Fibroblast of villous mesenchyme (primary cell): ENCODE measurements at regions not wholly inside any gene's neighbourhood (a gene's known extent, or its start where the extent isn't known, plus 50 kb on each side); places are given as distances from the start of the nearest gene placed in this dataset.

Source experiments
- DNase-seq: peaks from one replicate; pipeline ENCODE4 v3.0.0-alpha.2; 2010; ENCODE audit warnings: low read depth
- H3K4me3 ChIP-seq: 2 replicates; pipeline ENCODE4 v1.5.1; 2011; ENCODE audit warnings: low read depth, mild to moderate bottlenecking, low read length
- CTCF ChIP-seq: IDR thresholded peaks from 2 replicates; pipeline ENCODE4 v1.5.1; 2012; ENCODE audit warnings: low read depth, mild to moderate bottlenecking, low read length; ENCODE audit not compliant: insufficient read depth

DNA sequence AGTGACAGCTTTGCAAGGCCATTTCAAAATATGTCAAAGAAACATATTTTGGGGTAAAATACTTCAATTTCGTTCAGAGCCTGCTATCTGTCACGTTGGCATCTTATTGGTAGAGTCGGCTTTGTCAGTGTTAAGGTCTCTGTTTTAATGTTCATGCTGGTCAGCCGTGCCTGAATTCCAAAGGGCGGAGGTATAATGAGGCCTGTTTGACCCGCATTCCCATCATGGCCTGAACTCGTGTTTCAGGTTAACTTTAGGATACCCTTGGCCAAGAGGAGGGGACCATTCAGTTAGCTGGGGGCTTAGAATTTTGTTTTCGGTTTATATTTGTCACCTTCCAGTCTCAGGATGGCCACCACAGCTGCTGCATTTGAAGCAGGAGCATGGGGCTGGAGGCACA, 236.4 kb downstream of the NFATC2 start:
- no peak for DNase-seq
- TF ChIP-seq CTCF: no peak
- no peak overlapping the region for H3K4me3 ChIP-seq

DNA sequence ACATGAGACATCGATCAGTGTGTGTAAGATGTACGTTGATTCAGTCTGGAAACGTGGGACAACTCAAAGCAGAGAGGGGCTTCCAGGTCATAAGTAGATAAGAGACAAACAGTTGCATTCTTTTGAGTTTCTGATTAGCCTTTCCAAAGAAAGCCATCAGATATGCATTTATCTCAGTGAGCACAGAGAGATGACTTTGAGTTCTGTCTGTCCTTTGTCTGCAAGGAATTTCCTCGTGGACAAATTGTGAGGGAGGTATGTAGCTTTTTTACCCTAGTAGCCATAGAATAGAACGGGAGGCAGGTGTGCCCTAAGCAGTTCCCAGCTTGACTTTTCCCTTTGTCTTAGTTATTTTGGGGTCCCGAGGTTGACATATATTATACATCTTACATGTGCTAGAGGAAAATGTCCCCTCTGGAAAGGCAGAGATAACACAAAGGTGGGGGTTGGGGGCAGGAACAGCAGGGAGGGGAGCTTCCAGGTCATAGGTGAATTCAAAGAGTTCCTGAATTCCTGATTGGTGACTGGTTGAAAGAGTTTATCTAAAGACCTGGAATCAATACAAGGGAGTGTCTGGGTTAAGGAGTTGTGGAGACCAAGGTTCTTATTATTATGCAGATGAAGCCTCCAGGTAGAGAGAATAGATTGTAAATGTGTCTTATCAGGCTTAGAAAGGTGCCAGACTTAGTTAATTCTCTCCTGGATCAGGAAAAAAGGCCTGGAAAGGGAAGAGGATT, 237.0 kb downstream of the NFATC2 start:
- no peak overlapping the region for H3K4me3 ChIP-seq
- no peak for DNase-seq
- TF ChIP-seq CTCF: no peak

- no peak overlapping the region for H3K4me3 ChIP-seq
- TF ChIP-seq CTCF: no peak
- no peak for DNase-seq
These were observed 238.5 kb downstream of the NFATC2 start for GRCh38 chr20:51303731-51304670.

GRCh38 chr20:51301026-51301425, 241.5 kb downstream of the NFATC2 start:
- DNase-seq: no peak
- no peak overlapping the region for H3K4me3 ChIP-seq
- TF ChIP-seq CTCF: no peak

- DNase-seq: no peak
- TF ChIP-seq CTCF: no peak
These were observed 242.4 kb downstream of the NFATC2 start for GRCh38 chr20:51300104-51300503.

GRCh38 chr20:51299413-51299812, 243.1 kb downstream of the NFATC2 start:
- no peak for DNase-seq
- TF ChIP-seq CTCF: no peak
- no peak overlapping the region for H3K4me3 ChIP-seq

More at GRCh38 chr20:51300104-51300503, 242.4 kb downstream of the NFATC2 start:
- H3K4me3 ChIP-seq: no peak overlapping the region
